ENCODE measurements at regions not wholly inside any gene's neighbourhood (a gene's known extent, or its start where the extent isn't known, plus 50 kb on each side); places are given as distances from the start of the nearest gene placed in this dataset.
"Not testable (repeated sequence)": the region's sequence is repeated elsewhere in the genome, so short reads cannot be mapped to it uniquely, and the experiment has no call there.

GRCh38 chr18:22601481-22601880 lies 183.8 kb upstream of the CTAGE1 start:
- no peak for DNase-seq
- no peaks in the 10 kb centered on the region for H3K27me3 ChIP-seq
- H3K4me1 ChIP-seq (replicated peaks in 1 of 2): peaks cover 0 to 11% of the 10 kb centered on the region in 2 donors
- H3K27ac ChIP-seq: no peak overlapping the region
- intact Hi-C loops (cut with DNase I): no loop called here
- H3K36me3 ChIP-seq (replicated peaks in 1 of 2): no peaks in the 10 kb centered on the region
- H3K9me3 ChIP-seq (replicated peaks in 1 of 3): no peaks in the 10 kb centered on the region
- TF ChIP-seq POLR2A (IDR thresholded peaks at IDR 0.05) (no peak), CTCF (IDR thresholded peaks at IDR 0.05) (no peak)
- 87 to 92% (median 88%) methylated on average over 5 of the region's 5 CpGs for WGBS, 4 donors
- H3K4me3 ChIP-seq: no peak overlapping the region

GRCh38 chr18:22602456-22602855 lies 184.7 kb upstream of the CTAGE1 start:
- H3K9me3 ChIP-seq (replicated peaks in 1 of 3); DNase-seq; H3K27ac ChIP-seq; intact Hi-C loops (cut with DNase I); H3K36me3 ChIP-seq (replicated peaks in 1 of 2); H3K27me3 ChIP-seq; H3K4me3 ChIP-seq: not testable (repeated sequence)
- peaks cover 0 to 11% of the 10 kb centered on the region in 2 donors for H3K4me1 ChIP-seq (replicated peaks in 1 of 2)
- WGBS, 4 donors: 82 to 84% (median 83%) methylated on average over 3 of the region's 3 CpGs

GRCh38 chr18:22603902-22604301 lies 186.2 kb upstream of the CTAGE1 start:
- no peak for DNase-seq
- H3K4me3 ChIP-seq: no peak overlapping the region
- TF ChIP-seq CTCF (IDR thresholded peaks at IDR 0.05): no peak
- no peak for TF ChIP-seq POLR2A (IDR thresholded peaks at IDR 0.05)
- H3K9me3 ChIP-seq (replicated peaks in 1 of 3): no peaks in the 10 kb centered on the region
- no peaks in the 10 kb centered on the region for H3K27me3 ChIP-seq
- intact Hi-C loops (cut with DNase I): no loop called here
- peaks cover 0 to 18% of the 10 kb centered on the region in 2 donors for H3K4me1 ChIP-seq (replicated peaks in 1 of 2)
- H3K27ac ChIP-seq: peak overlapping the region in 4 of 5 donors; percentile 45 to 87 (median 63)
- no peaks in the 10 kb centered on the region for H3K36me3 ChIP-seq (replicated peaks in 1 of 2)

GRCh38 chr18:22604390-22604985 lies 186.8 kb upstream of the CTAGE1 start:
- Histone ChIP-seq H3K36me3 (replicated peaks in 1 of 2) (no peaks in the 10 kb centered on the region), H3K4me1 (replicated peaks in 1 of 2) (peaks cover 0 to 24% of the 10 kb centered on the region in 2 donors), H3K27me3 (no peaks in the 10 kb centered on the region), H3K4me3 (peak overlapping the region in 1 of 4 donors; percentile 27), H3K9me3 (replicated peaks in 1 of 3) (no peaks in the 10 kb centered on the region), H3K27ac (peak overlapping the region; percentile 45 to 87 (median 56))
- peak in 1 of 2 donors; percentile 16 for TF ChIP-seq POLR2A (IDR thresholded peaks at IDR 0.05)
- no peak for TF ChIP-seq CTCF (IDR thresholded peaks at IDR 0.05)
- intact Hi-C loops (cut with DNase I): no loop called here
- DNase-seq: peak; percentile 54 to 87 (median 81)
- 22 to 48% (median 32%) methylated on average over 10 of the region's 10 CpGs for WGBS, 4 donors

GRCh38 chr18:22604986-22605421 lies 187.3 kb upstream of the CTAGE1 start:
- Histone ChIP-seq H3K4me1 (replicated peaks in 1 of 2) (peaks cover 5 to 29% of the 10 kb centered on the region in 2 donors), H3K27ac (peak overlapping the region; percentile 45 to 87 (median 56)), H3K4me3 (peak overlapping the region in 1 of 4 donors; percentile 27), H3K9me3 (replicated peaks in 1 of 3) (no peaks in the 10 kb centered on the region), H3K27me3 (no peaks in the 10 kb centered on the region), H3K36me3 (replicated peaks in 1 of 2) (no peaks in the 10 kb centered on the region)
- WGBS, 4 donors: 36 to 54% (median 44%) methylated on average over 3 of the region's 3 CpGs
- TF ChIP-seq CTCF (IDR thresholded peaks at IDR 0.05) (no peak), POLR2A (IDR thresholded peaks at IDR 0.05) (no peak)
- intact Hi-C loops (cut with DNase I): no loop called here
- peak in 5 of 7 donors; percentile 24 to 67 (median 57) for DNase-seq

Measured in adrenal gland (tissue), 9 donors.